ENCODE measurements at regions not wholly inside any gene's neighbourhood (a gene's known extent, or its start where the extent isn't known, plus 50 kb on each side); places are given as distances from the start of the nearest gene placed in this dataset.
"Not testable (repeated sequence)": the region's sequence is repeated elsewhere in the genome, so short reads cannot be mapped to it uniquely, and the experiment has no call there.

DNA sequence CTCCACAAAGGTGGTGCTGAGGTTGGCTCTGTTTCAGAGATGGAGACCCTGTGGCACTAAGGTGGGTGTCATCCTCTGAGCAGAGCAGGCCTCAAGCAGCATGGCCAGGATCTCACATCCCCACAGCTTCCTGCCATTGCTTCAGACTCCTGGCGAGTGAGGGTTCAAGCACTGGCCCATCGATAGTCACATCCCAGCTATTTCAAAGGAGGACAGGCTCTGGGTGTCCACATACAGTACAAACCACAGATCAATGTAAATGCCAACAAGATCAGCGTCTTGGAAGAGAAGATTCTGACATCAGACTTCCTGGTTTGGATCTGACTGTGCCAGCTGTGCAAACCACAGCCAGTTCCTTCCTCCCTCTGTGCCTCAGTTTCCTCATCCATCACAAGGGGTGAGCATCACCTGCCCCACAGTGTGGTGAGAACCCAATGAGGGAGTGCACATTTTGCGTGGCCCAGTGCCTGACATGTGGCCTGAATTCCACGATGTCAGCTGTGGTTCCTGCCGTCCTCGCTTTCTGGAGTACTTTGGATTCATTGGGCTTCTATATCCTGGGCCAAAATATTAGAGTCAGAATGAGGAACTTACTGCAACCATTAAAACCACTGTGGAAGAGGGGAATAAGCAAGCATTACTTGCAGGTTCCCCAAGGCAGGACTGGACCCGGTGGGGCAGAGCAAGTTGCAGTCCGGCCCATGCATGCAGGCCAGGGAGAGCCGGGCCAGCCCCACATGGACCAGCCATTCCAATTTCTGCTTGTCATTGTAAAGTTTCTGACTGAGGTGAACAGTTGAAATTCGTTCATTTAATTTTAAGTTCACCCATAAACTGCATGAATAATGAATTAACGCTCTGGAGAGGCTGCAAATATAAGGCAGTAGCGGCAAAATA is 236.0 kb downstream of the TTLL2 start:
- intact Hi-C loops (cut with DNase I): no loop called here
- Histone ChIP-seq H3K4me3 (no peak overlapping the region), H3K36me3 (no peaks in the 10 kb centered on the region), H3K27me3 (peaks cover 0 to 8% (median 0%) of the 10 kb centered on the region in 4 donors), H3K27ac (no peak overlapping the region), H3K4me1 (no peaks in the 10 kb centered on the region), H3K9me3 (peaks cover 0 to 6% (median 0%) of the 10 kb centered on the region in 3 donors)
- no peak for DNase-seq
- 73 to 81% methylated on average over 4 to 6 of the region's 13 CpGs for WGBS, 2 donors
- TF ChIP-seq, protein P1, sequence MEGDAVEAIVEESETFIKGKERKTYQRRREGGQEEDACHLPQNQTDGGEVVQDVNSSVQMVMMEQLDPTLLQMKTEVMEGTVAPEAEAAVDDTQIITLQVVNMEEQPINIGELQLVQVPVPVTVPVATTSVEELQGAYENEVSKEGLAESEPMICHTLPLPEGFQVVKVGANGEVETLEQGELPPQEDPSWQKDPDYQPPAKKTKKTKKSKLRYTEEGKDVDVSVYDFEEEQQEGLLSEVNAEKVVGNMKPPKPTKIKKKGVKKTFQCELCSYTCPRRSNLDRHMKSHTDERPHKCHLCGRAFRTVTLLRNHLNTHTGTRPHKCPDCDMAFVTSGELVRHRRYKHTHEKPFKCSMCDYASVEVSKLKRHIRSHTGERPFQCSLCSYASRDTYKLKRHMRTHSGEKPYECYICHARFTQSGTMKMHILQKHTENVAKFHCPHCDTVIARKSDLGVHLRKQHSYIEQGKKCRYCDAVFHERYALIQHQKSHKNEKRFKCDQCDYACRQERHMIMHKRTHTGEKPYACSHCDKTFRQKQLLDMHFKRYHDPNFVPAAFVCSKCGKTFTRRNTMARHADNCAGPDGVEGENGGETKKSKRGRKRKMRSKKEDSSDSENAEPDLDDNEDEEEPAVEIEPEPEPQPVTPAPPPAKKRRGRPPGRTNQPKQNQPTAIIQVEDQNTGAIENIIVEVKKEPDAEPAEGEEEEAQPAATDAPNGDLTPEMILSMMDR (IDR thresholded peaks at IDR 0.05): no peak
- no peak for TF ChIP-seq POLR2A (IDR thresholded peaks at IDR 0.05)

DNA sequence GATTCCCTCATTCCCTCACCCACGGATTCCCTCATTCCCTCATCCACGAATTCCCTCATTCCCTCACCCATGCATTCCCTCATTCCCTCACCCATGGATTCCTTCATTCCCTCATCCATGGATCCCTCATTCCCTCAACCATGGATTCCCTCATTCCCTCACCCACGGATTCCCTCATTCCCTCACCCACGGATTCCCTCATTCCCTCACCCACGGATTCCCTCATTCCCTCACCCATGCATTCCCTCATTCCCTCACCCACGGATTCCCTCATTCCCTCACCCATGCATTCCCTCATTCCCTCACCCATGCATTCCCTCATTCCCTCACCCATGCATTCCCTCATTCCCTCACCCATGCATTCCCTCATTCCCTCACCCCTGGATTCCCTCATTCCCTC is 238.0 kb downstream of the TTLL2 start:
- H3K4me3 ChIP-seq; H3K27me3 ChIP-seq; intact Hi-C loops (cut with DNase I); DNase-seq; H3K4me1 ChIP-seq; H3K9me3 ChIP-seq; H3K27ac ChIP-seq; H3K36me3 ChIP-seq: not testable (repeated sequence)
- WGBS, 2 donors: 67 to 70% methylated on average over 6 of the region's 6 CpGs

DNA sequence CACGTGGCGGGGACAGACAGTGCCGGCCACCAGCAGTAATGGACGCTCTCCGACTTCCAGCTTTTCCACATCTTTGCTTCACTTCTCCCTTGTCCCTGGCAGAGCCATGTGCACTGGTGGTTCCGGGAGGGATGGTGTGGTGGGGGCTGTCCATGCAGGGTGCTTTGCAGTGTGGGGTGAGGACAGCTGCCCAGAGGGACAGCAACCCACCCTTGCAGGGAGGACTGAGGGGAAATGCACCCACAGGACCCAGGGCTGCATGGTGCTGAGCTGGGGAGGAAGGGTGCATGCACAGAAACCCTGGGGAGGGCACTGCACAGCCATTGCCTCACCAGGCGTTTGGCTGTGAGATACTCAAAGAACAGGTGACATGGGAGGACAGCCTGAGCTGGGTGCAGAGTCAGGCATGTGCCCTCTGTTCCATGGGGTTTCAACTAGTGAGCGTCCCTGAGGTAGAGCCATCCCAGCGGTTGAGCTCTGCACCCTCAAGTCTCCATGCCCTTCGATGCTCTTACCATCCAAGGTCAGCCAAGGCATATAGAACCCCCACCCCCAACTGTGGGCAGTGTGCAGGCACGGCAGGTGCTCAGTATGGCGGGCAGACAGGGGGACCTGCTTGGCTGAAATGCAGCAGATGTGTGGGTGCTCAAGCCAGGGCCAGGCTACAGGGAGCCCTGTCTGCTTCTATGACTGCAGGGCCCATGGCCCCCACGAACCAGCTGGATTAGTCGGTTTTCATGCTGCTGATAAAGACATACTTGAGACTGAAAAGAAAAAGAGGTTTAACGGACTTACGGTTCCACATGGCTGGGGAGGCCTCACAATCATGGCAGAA is 239.7 kb downstream of the TTLL2 start:
- H3K27me3 ChIP-seq: peaks cover 0 to 8% (median 0%) of the 10 kb centered on the region in 4 donors
- H3K9me3 ChIP-seq: no peaks in the 10 kb centered on the region
- no peaks in the 10 kb centered on the region for H3K4me1 ChIP-seq
- intact Hi-C loops (cut with DNase I): no loop called here
- no peak overlapping the region for H3K4me3 ChIP-seq
- 89 to 97% methylated on average over 8 to 9 of the region's 16 CpGs for WGBS, 2 donors
- no peak for TF ChIP-seq POLR2A (IDR thresholded peaks at IDR 0.05)
- TF ChIP-seq, protein P1 (IDR thresholded peaks at IDR 0.05): no peak
- no peaks in the 10 kb centered on the region for H3K36me3 ChIP-seq
- no peak overlapping the region for H3K27ac ChIP-seq
- DNase-seq: no peak

DNA sequence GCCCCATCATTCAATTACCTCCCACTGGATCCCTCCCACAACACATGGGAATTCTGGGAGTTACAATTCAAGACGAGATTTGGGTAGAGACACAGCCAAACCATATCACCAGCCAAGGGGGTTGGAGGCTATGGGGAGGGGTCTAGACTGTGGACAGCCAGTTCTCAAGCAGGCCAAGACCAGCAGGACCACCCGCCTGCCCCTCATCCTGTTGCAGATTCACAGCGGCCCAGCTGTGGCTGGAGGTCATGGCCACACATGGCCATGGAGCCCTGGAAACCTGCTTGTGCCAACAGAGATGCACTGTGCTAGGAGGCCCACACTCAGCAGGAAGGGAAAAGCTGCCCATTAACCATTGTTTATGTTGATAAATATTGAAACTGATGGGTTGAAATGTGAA is 240.5 kb downstream of the TTLL2 start:
- Histone ChIP-seq H3K27ac (no peak overlapping the region), H3K36me3 (no peaks in the 10 kb centered on the region), H3K4me1 (no peaks in the 10 kb centered on the region), H3K9me3 (no peaks in the 10 kb centered on the region), H3K4me3 (no peak overlapping the region), H3K27me3 (peaks cover 0 to 8% (median 0%) of the 10 kb centered on the region in 4 donors)
- WGBS, 2 donors: 50 to 83% methylated on average over 1 to 3 of the region's 3 CpGs
- intact Hi-C loops (cut with DNase I): no loop called here
- TF ChIP-seq, protein P1 (IDR thresholded peaks at IDR 0.05): no peak
- TF ChIP-seq POLR2A (IDR thresholded peaks at IDR 0.05): no peak
- no peak for DNase-seq

DNA sequence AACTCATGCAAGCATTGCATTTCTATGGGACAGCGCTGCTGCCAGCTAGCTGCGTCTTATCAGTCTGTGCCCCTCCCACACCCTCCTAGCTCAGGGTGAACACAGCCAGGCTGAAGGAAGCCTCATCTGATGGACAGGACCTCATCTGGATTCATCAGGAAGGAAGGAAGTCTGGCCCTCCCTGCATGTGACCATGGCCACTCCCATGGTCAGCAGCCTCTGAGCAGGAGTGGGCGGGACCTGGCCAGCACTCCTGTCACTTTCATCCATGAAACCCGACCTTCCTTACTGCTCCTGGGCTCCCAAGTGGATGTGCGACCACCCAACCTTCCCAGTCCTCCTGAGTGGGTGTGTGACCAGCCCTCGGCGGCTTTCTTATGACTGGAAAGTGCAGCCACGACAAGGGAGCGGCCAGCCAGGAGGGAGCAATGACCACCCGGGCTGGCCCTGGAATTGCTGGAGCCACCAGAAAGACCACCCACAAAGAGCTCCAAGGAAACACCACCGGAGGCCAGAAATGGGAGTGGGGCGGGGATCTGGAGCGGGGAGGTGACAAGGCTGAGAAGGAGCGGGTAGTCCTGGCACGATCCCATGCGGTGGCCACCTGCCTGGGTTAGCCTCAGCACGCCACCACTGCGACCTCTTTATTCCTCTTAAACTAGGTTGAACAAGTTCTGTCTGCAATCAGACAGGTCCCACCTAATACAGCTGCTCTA is 241.2 kb downstream of the TTLL2 start:
- no peak for DNase-seq
- H3K4me3 ChIP-seq: no peak overlapping the region
- no peak for TF ChIP-seq POLR2A (IDR thresholded peaks at IDR 0.05)
- TF ChIP-seq, protein P1 (IDR thresholded peaks at IDR 0.05): no peak
- intact Hi-C loops (cut with DNase I): no loop called here
- 69 to 79% methylated on average over 11 to 15 of the region's 18 CpGs for WGBS, 2 donors
- H3K27me3 ChIP-seq: peaks cover 0 to 8% (median 0%) of the 10 kb centered on the region in 4 donors
- H3K36me3 ChIP-seq: no peaks in the 10 kb centered on the region
- peak overlapping the region in 1 of 4 donors; percentile 5 for H3K27ac ChIP-seq
- no peaks in the 10 kb centered on the region for H3K9me3 ChIP-seq
- no peaks in the 10 kb centered on the region for H3K4me1 ChIP-seq
